Psoas muscle (tissue), 7 donors: ENCODE measurements at regions not wholly inside any gene's neighbourhood (a gene's known extent, or its start where the extent isn't known, plus 50 kb on each side); places are given as distances from the start of the nearest gene placed in this dataset.

Experiments
- ATAC-seq, 4 donors: fragments of 200-7000 bp; cut with Tn5 transposase; one replicate each; pipeline ENCODE4 v1.9.1; 2020; ENCODE audit warnings: moderate library complexity in 3 of 4, mild to moderate bottlenecking in 2 of 4
- DNase-seq, 2 donors: peaks; one replicate each; pipeline ENCODE4 v3.0.0-alpha.2; 2020
- H3K27ac ChIP-seq: fragments of 200-600 bp; one replicate; pipeline ENCODE4 v1.8.0; 2022
- H3K27me3 ChIP-seq, 3 donors: fragments of 200-600 bp in 1 of 3; one replicate each; pipeline versions ENCODE4 v1.6.1 to v1.8.0; 2013 to 2022; ENCODE audit warnings: low read length in 2 of 3, mild to moderate bottlenecking in 2 of 3, moderate library complexity in 1 of 3; ENCODE audit not compliant: insufficient read depth in 3 of 3
- H3K36me3 ChIP-seq, 2 donors: fragments of 200-600 bp in 1 of 2; one replicate each; pipeline versions ENCODE4 v1.6.1 to v1.8.0; 2013 to 2022; ENCODE audit warnings: low read depth in 1 of 2, mild to moderate bottlenecking in 1 of 2, moderate library complexity in 1 of 2; ENCODE audit not compliant: insufficient read depth in 1 of 2
- H3K4me1 ChIP-seq: fragments of 200-600 bp; one replicate; pipeline ENCODE4 v1.8.0; 2022
- H3K4me3 ChIP-seq: fragments of 200-600 bp; one replicate; pipeline ENCODE4 v1.8.0; 2022; ENCODE audit warnings: mild to moderate bottlenecking
- H3K9me3 ChIP-seq: fragments of 200-600 bp; one replicate; pipeline ENCODE4 v1.8.0; 2022
- CTCF ChIP-seq: fragments of 200-600 bp; IDR thresholded peaks from one replicate; pipeline ENCODE4 v1.8.0; 2022; ENCODE audit warnings: antibody characterized with exemption
- WGBS, 3 donors: extraction: QIAGEN DNeasy Blood & Tissue Kit; methylation state at CpG; one replicate each; pipeline versions ENCODE4 v1.1.6 to v1.1.7; 2013; 5-methylcytosine and 5-hydroxymethylcytosine counted together
- intact Hi-C, 2 donors: fragments of 100-400 bp; cut with DNase I; formaldehyde crosslinking; loops; one replicate each; pipeline versions ENCODE4 v1.11.0 to v1.14.2; 2022
- donor health status: healthy with polysubstance abuse.
- donor health status: DM: no; HTN: no; CAD: no; lungs with moderate emphysema.
- donor health status: Bipolar disorder and iron deficiency.
- donor health status: healthy.
- donor health status: DM: yes; HTN: yes; CAD: no.
- donor health status: DM: no; HTN: no; CAD: no.
- donor health status: DM: yes; HTN: yes; CAD: no.

- no peaks in the 10 kb centered on the region for H3K27me3 ChIP-seq
- H3K36me3 ChIP-seq, result no peaks in the 10 kb centered on the region
- intact Hi-C loops, result no loop called here
- H3K9me3 ChIP-seq, result peaks cover 6% of the 10 kb centered on the region
- ATAC-seq (no peak), DNase-seq (no peak)
- WGBS, 3 donors, result 81 to 89% (median 87%) methylated on average over 3 of the region's 3 CpGs
- no peak overlapping the region for H3K4me3 ChIP-seq
- H3K4me1 ChIP-seq, result no peaks in the 10 kb centered on the region
- H3K27ac ChIP-seq, result no peak overlapping the region
- TF ChIP-seq CTCF, result no peak
Measured at GRCh38 chr1:190022709-190023108, 455.0 kb downstream of the BRINP3 start.

GRCh38 chr1:190029441-190029840 is 448.2 kb downstream of the BRINP3 start:
- ATAC-seq (no peak), DNase-seq (no peak)
- Histone ChIP-seq H3K4me1 (no peaks in the 10 kb centered on the region), H3K4me3 (no peak overlapping the region), H3K36me3 (no peaks in the 10 kb centered on the region), H3K27ac (no peak overlapping the region), H3K9me3 (no peaks in the 10 kb centered on the region), H3K27me3 (no peaks in the 10 kb centered on the region)
- no peak for TF ChIP-seq CTCF
- WGBS, 3 donors, result 83 to 86% (median 85%) methylated on average over 1 of the region's 1 CpG
- intact Hi-C loops, result no loop called here

GRCh38 chr1:190043655-190044054 is 434.0 kb downstream of the BRINP3 start:
- 96 to 99% (median 96%) methylated on average over 1 of the region's 1 CpG for WGBS, 3 donors
- Histone ChIP-seq H3K36me3 (no peaks in the 10 kb centered on the region), H3K27ac (no peak overlapping the region), H3K4me3 (no peak overlapping the region), H3K27me3 (no peaks in the 10 kb centered on the region), H3K9me3 (no peaks in the 10 kb centered on the region), H3K4me1 (no peaks in the 10 kb centered on the region)
- ATAC-seq (no peak), DNase-seq (no peak)
- TF ChIP-seq CTCF, result no peak
- intact Hi-C loops, result no loop called here

GRCh38 chr1:190046231-190046630 is 431.4 kb downstream of the BRINP3 start:
- no peak for DNase-seq
- no peak overlapping the region for H3K27ac ChIP-seq
- H3K36me3 ChIP-seq, result no peaks in the 10 kb centered on the region
- H3K4me1 ChIP-seq, result no peaks in the 10 kb centered on the region
- intact Hi-C loops, result no loop called here
- TF ChIP-seq CTCF, result no peak
- H3K27me3 ChIP-seq, result no peaks in the 10 kb centered on the region
- H3K4me3 ChIP-seq, result no peak overlapping the region
- no peak for ATAC-seq
- H3K9me3 ChIP-seq, result no peaks in the 10 kb centered on the region
